ENCODE measurements at regions not wholly inside any gene's neighbourhood (a gene's known extent, or its start where the extent isn't known, plus 50 kb on each side); places are given as distances from the start of the nearest gene placed in this dataset.

GRCh38 chr16:9389543-9390207 is 298.2 kb downstream of the HAPSTR1 start (continued):
- no peak for TF ChIP-seq E2F1 (CRISPR knock-in tag; IDR thresholded peaks at IDR 0.05)
- no peak for TF ChIP-seq ZBTB7A (IDR thresholded peaks at IDR 0.05; ENCODE audit: borderline replicate concordance, control insufficient read depth, low read depth, low read length)

- Histone ChIP-seq H3K36me3 (ENCODE audit: control insufficient read depth, insufficient read depth, low read length) (no peaks in the 10 kb centered on the region), H4K20me1 (replicated peaks; ENCODE audit: control insufficient read depth, insufficient read depth, low read length) (no peaks in the 10 kb centered on the region; the same call in 1 of the 2 replicates), H2AFZ (ENCODE audit: low read depth, low read length) (no peak overlapping the region), H3K9me1 (ENCODE audit: control insufficient read depth, insufficient read depth, low read length) (no peaks in the 10 kb centered on the region), H3K4me2 (ENCODE audit: insufficient read depth, low read length) (no peak overlapping the region), H3K4me1 (replicated peaks in 1 of 2; ENCODE audit: control insufficient read depth in 2 of 2, insufficient read depth in 2 of 2, low read length in 2 of 2) (no peaks in the 10 kb centered on the region), H3K9ac (ENCODE audit: insufficient read depth in 1 of 2, low read depth in 2 of 2, low read length in 2 of 2) (no peak overlapping the region), H3K9me3 (replicated peaks; ENCODE audit: control insufficient read depth, insufficient read depth, low read depth, low read length) (no peaks in the 10 kb centered on the region), H3K79me2 (ENCODE audit: control insufficient read depth, insufficient read depth, low read length) (no peaks in the 10 kb centered on the region), H3K27ac (ENCODE audit: extremely low read depth, low read depth, low read length) (no peak overlapping the region), H3K27me3 (ENCODE audit: control insufficient read depth in 2 of 2, insufficient read depth in 2 of 2, low read length in 2 of 2) (no peaks in the 10 kb centered on the region), H3K4me3 (no peak overlapping the region)
- ATAC-seq (no peak), DNase-seq (ENCODE audit: extremely low read depth in 1 of 4, low spot score in 3 of 4) (no peak), FAIRE-seq (no peak)
- BruUV-seq (replicated peaks): no TSS peak
- POLR2A ChIA-PET: no interaction called here
- CTCF ChIA-PET (ENCODE audit: low intra/inter-chr PET ratio): no interaction called here
- intact Hi-C loops (cut with micrococcal nuclease) (no loop called here), in situ Hi-C loops (cut with MboI) (no loop called here)
- 0% methylated on average over 7 of the region's 7 CpGs for WGBS (ENCODE audit: insufficient coverage, low coverage, missing lambda C conversion rate)
- TF ChIP-seq MBD2 (IDR thresholded peaks at IDR 0.05; ENCODE audit: borderline replicate concordance, low read depth) (no peak), LCOR (CRISPR knock-in tag; IDR thresholded peaks at IDR 0.05) (no peak), MEF2D (tag; conservative IDR thresholded peaks at IDR 0.05; ENCODE audit: low read depth) (no peak), HDAC3 (IDR thresholded peaks at IDR 0.05; ENCODE audit: borderline replicate concordance, partially characterized antibody) (no peak), SOX6 (IDR thresholded peaks at IDR 0.05) (no peak), HNRNPUL1 (IDR thresholded peaks at IDR 0.05; ENCODE audit: low read length) (no peak), ZBTB34 (CRISPR knock-in tag; IDR thresholded peaks at IDR 0.05) (no peak), YBX1 (IDR thresholded peaks at IDR 0.05) (no peak), LEF1 (IDR thresholded peaks at IDR 0.05) (no peak), SMARCE1 (IDR thresholded peaks at IDR 0.05) (no peak), CC2D1A (IDR thresholded peaks at IDR 0.05) (no peak), MBD1 (CRISPR knock-in tag; IDR thresholded peaks at IDR 0.05) (no peak), ETV5 (CRISPR knock-in tag; IDR thresholded peaks at IDR 0.05; ENCODE audit: low read depth) (no peak), NR2C2 (CRISPR knock-in tag; IDR thresholded peaks at IDR 0.05) (no peak), NR2C2 (tag; IDR thresholded peaks at IDR 0.05) (no peak)
Observed at GRCh38 chr16:9392956-9393355, 301.5 kb downstream of the HAPSTR1 start.
